Common myeloid progenitor, CD34-positive (primary cell): ENCODE measurements at regions not wholly inside any gene's neighbourhood (a gene's known extent, or its start where the extent isn't known, plus 50 kb on each side); places are given as distances from the start of the nearest gene placed in this dataset.

Source experiments
- CTCF ChIA-PET: fragments of 350-600 bp; sonication (Branson Sonifier 250); formaldehyde crosslinking; loops from one replicate; lab custom pipeline; 2021; ENCODE audit warnings: antibody characterized with exemption; lab: Charles Lee
- POLR2A ChIA-PET: fragments of 350-600 bp; sonication (Branson Sonifier 250); formaldehyde crosslinking; loops from one replicate; lab custom pipeline; 2021; ENCODE audit warnings: antibody characterized with exemption; lab: Charles Lee
- DNase-seq, 3 donors: peaks; one replicate each; pipeline versions ENCODE4 v3.0.0 to v3.0.0-alpha.2; 2013
- H3K27ac ChIP-seq, 2 experiments: 1 replicate in 1 of 2; 2 replicates in 1 of 2; pipeline ENCODE4 v1.7.0; 2013; ENCODE audit warnings: inconsistent platforms in 2 of 2, low read length in 2 of 2, mild to moderate bottlenecking in 2 of 2, low read depth in 1 of 2, moderate library complexity in 1 of 2; ENCODE audit not compliant: severe bottlenecking in 2 of 2, insufficient read depth in 1 of 2, poor library complexity in 1 of 2
- H3K27me3 ChIP-seq, 5 experiments: replicated peaks in 2 of 5; 1 replicate in 3 of 5; 2 replicates in 2 of 5; pipeline versions ENCODE4 v1.6.1 to v1.7.0; 2013; ENCODE audit warnings: low read length in 4 of 5, mild to moderate bottlenecking in 2 of 5, moderate library complexity in 2 of 5, inconsistent platforms in 1 of 5; ENCODE audit not compliant: insufficient read depth in 5 of 5, control insufficient read depth in 4 of 5
- H3K36me3 ChIP-seq, 4 experiments: 1 replicate in 2 of 4; 2 replicates in 2 of 4; pipeline versions ENCODE4 v1.6.1 to v1.7.0; 2013; ENCODE audit warnings: low read length in 3 of 4, control low read depth in 1 of 4, mild to moderate bottlenecking in 1 of 4; ENCODE audit not compliant: control insufficient read depth in 4 of 4, insufficient read depth in 4 of 4
- H3K4me1 ChIP-seq, 4 experiments: 1 replicate in 3 of 4; 2 replicates in 1 of 4; pipeline versions ENCODE4 v1.6.1 to v1.7.1; 2013; ENCODE audit warnings: low read length in 3 of 4, mild to moderate bottlenecking in 3 of 4, control low read depth in 1 of 4, inconsistent platforms in 1 of 4, moderate library complexity in 1 of 4; ENCODE audit not compliant: control insufficient read depth in 4 of 4, insufficient read depth in 4 of 4; ENCODE audit errors: control extremely low read depth in 1 of 4
- H3K4me3 ChIP-seq, 7 experiments: 1 replicate in 4 of 7; 2 replicates in 3 of 7; pipeline versions ENCODE4 v1.5.1 to v1.7.0; 2013; ENCODE audit warnings: mild to moderate bottlenecking in 7 of 7, low read length in 6 of 7, moderate library complexity in 6 of 7, inconsistent platforms in 2 of 7, low read depth in 2 of 7, control low read depth in 1 of 7; ENCODE audit not compliant: insufficient read depth in 4 of 7, control insufficient read depth in 1 of 7; ENCODE audit errors: extremely low read depth in 1 of 7
- H3K9me3 ChIP-seq, 5 experiments: 1 replicate in 4 of 5; 2 replicates in 1 of 5; pipeline versions ENCODE4 v1.6.1 to v1.7.1; 2013; ENCODE audit warnings: low read length in 4 of 5, mild to moderate bottlenecking in 2 of 5, inconsistent platforms in 1 of 5, low read depth in 1 of 5, moderate library complexity in 1 of 5; ENCODE audit not compliant: control insufficient read depth in 4 of 5, insufficient read depth in 2 of 5; ENCODE audit errors: control extremely low read depth in 1 of 5
- WGBS: methylation state at CpG from one replicate; pipeline ENCODE4 v1.1.5; 2013; ENCODE audit not compliant: insufficient coverage; 5-methylcytosine and 5-hydroxymethylcytosine counted together

DNA sequence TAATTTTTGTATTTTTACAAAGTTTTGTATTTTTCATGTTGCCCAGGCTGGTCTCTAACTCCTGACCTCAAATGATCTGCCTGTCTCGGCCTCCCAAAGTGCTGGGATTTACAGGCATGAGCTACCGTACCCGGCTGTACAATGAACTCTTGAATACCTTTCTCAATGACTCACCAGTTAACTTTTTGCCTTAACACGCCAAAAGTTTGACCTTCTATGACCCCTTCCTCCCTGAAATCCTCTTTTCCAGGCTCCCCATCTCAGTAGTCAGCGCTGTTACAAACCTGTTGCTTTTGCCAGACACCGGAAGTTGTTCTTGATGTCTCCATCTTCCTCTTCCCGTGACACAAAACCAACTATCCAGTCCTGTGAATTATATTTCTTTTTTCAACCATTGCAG, 158.1 kb upstream of the ASIC2 start:
- ChIA-PET CTCF (no interaction called here), POLR2A (no interaction called here)
- H3K27me3 ChIP-seq = peaks cover 0 to 11% (median 0%) of the 10 kb centered on the region in 5 experiments
- DNase-seq = no peak
- no peak overlapping the region for H3K4me3 ChIP-seq
- WGBS = 78% methylated on average over 7 of the region's 7 CpGs
- H3K36me3 ChIP-seq = no peaks in the 10 kb centered on the region
- no peaks in the 10 kb centered on the region for H3K4me1 ChIP-seq
- H3K27ac ChIP-seq = no peak overlapping the region
- H3K9me3 ChIP-seq = peaks cover 0 to 3% (median 0%) of the 10 kb centered on the region in 5 experiments

- POLR2A ChIA-PET = no interaction called here
- no CpG with 5 or more reads among the region's 1 CpG for WGBS
- H3K27me3 ChIP-seq = peaks cover 0 to 25% (median 0%) of the 10 kb centered on the region in 5 experiments
- H3K36me3 ChIP-seq = no peaks in the 10 kb centered on the region
- H3K4me3 ChIP-seq = no peak overlapping the region
- no peaks in the 10 kb centered on the region for H3K4me1 ChIP-seq
- no peak overlapping the region for H3K27ac ChIP-seq
- no peaks in the 10 kb centered on the region for H3K9me3 ChIP-seq
- CTCF ChIA-PET = no interaction called here
- no peak for DNase-seq
Measured at GRCh38 chr17:33457477-33457876, 164.4 kb upstream of the ASIC2 start.

GRCh38 chr17:33459078-33459940, 166.2 kb upstream of the ASIC2 start:
- 86% methylated on average over 16 of the region's 17 CpGs for WGBS
- CTCF ChIA-PET = no interaction called here
- no peak overlapping the region for H3K4me3 ChIP-seq

GRCh38 chr17:33460781-33461450, 167.8 kb upstream of the ASIC2 start:
- H3K9me3 ChIP-seq = no peaks in the 10 kb centered on the region
- no peak overlapping the region for H3K4me3 ChIP-seq
- ChIA-PET CTCF (no interaction called here), POLR2A (no interaction called here)
- H3K27ac ChIP-seq = no peak overlapping the region
- no peaks in the 10 kb centered on the region for H3K36me3 ChIP-seq
- no peaks in the 10 kb centered on the region for H3K4me1 ChIP-seq
- DNase-seq = no peak
- whole genome bisulfite sequencing = 75% methylated on average over 4 of the region's 4 CpGs
- H3K27me3 ChIP-seq = peaks cover 0 to 23% (median 0%) of the 10 kb centered on the region in 5 experiments

More at GRCh38 chr17:33459078-33459940, 166.2 kb upstream of the ASIC2 start:
- Histone ChIP-seq H3K4me1 (no peaks in the 10 kb centered on the region), H3K27ac (no peak overlapping the region), H3K36me3 (no peaks in the 10 kb centered on the region), H3K9me3 (no peaks in the 10 kb centered on the region), H3K27me3 (peaks cover 0 to 24% (median 0%) of the 10 kb centered on the region in 5 experiments)
- DNase-seq = no peak
- POLR2A ChIA-PET = no interaction called here

DNA sequence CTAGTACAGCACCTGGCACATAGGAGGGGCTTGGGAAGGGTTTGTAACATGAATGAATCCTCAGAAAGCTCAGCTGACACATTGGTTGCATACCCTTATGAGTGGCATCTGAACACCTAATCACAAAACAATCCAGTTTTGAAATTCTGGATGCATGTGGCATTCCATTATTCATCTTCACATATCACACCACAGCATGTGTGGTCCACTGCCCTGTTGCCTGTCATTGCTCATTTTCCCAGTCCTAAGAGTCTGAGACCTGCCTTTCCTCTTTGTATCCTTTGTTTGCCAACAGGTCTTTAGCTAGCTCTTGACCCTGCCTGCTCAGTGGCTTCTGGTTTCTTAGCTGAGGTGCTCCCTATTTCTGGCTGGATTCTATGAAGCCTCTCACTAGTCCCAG, 170.8 kb upstream of the ASIC2 start:
- Histone ChIP-seq H3K27me3 (peaks cover 0 to 9% (median 0%) of the 10 kb centered on the region in 5 experiments), H3K4me1 (no peaks in the 10 kb centered on the region), H3K9me3 (no peaks in the 10 kb centered on the region), H3K36me3 (no peaks in the 10 kb centered on the region), H3K4me3 (no peak overlapping the region), H3K27ac (no peak overlapping the region)
- CTCF ChIA-PET = no interaction called here
- POLR2A ChIA-PET = no interaction called here
- no peak for DNase-seq

GRCh38 chr17:33464669-33465280, 171.7 kb upstream of the ASIC2 start:
- DNase-seq = no peak
- ChIA-PET POLR2A (no interaction called here), CTCF (no interaction called here)
- Histone ChIP-seq H3K4me3 (no peak overlapping the region), H3K27me3 (peaks cover 0 to 1% (median 0%) of the 10 kb centered on the region in 5 experiments), H3K36me3 (no peaks in the 10 kb centered on the region), H3K27ac (no peak overlapping the region), H3K9me3 (no peaks in the 10 kb centered on the region), H3K4me1 (no peaks in the 10 kb centered on the region)

GRCh38 chr17:33469421-33469820, 176.3 kb upstream of the ASIC2 start:
- Histone ChIP-seq H3K4me3 (no peak overlapping the region), H3K27ac (no peak overlapping the region), H3K4me1 (no peaks in the 10 kb centered on the region), H3K36me3 (no peaks in the 10 kb centered on the region), H3K9me3 (no peaks in the 10 kb centered on the region), H3K27me3 (peaks cover 0 to 2% (median 0%) of the 10 kb centered on the region in 5 experiments)
- CTCF ChIA-PET = no interaction called here
- POLR2A ChIA-PET = no interaction called here
- DNase-seq = no peak
- WGBS = 100% methylated on average over 3 of the region's 3 CpGs
